ENCODE measurements at regions not wholly inside any gene's neighbourhood (a gene's known extent, or its start where the extent isn't known, plus 50 kb on each side); places are given as distances from the start of the nearest gene placed in this dataset.
"Not testable (repeated sequence)": the region's sequence is repeated elsewhere in the genome, so short reads cannot be mapped to it uniquely, and the experiment has no call there.

DNA sequence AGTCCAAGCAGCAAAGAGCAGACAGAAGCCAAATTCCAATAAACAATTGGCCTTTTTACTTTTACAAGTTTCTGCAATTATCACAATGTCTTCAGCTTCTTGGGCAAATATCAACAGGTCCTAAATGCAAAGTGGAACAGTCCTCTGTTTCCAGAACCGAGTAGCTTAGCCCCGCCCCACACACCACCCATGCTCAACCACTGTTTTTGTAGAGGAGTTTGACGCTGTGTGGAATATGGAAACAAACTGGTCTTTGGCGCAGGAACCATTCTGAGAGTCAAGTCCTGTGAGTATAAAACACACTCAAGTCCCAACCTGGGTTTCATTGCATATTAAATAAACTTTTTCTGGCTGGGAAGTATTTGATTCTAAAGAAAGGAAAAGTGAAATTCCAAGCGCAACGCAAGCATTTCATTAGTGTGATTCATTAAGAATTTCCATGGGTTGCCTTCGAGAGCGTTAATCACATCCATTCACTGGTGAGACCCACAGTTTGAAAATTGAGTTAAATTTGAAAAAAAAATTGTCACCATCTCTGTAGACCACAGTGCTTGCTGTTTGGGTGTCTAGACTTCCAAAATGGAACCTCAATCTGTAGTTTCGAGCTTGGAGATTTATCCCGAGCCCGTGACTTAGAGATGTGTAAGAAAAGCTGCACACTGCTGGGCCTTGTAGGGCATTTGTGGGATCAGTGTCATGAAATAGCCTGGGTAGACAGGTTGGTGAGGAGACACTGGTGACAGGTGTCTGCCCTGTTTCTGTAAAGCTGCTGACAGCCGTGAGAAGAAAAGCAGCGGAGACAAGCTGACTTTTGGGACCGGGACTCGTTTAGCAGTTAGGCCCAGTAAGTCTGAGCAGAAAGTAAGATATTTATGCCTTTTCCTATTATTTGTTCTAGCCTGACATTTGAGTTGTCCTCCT is 96.1 kb downstream of the DAD1 start:
- no peak overlapping the region for H3K4me3 ChIP-seq (ENCODE audit: control insufficient read depth, low read depth, low read length)
- TF ChIP-seq, protein P1, sequence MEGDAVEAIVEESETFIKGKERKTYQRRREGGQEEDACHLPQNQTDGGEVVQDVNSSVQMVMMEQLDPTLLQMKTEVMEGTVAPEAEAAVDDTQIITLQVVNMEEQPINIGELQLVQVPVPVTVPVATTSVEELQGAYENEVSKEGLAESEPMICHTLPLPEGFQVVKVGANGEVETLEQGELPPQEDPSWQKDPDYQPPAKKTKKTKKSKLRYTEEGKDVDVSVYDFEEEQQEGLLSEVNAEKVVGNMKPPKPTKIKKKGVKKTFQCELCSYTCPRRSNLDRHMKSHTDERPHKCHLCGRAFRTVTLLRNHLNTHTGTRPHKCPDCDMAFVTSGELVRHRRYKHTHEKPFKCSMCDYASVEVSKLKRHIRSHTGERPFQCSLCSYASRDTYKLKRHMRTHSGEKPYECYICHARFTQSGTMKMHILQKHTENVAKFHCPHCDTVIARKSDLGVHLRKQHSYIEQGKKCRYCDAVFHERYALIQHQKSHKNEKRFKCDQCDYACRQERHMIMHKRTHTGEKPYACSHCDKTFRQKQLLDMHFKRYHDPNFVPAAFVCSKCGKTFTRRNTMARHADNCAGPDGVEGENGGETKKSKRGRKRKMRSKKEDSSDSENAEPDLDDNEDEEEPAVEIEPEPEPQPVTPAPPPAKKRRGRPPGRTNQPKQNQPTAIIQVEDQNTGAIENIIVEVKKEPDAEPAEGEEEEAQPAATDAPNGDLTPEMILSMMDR (conservative IDR thresholded peaks at IDR 0.05; ENCODE audit: control insufficient read depth, insufficient read depth, low read depth, low read length) = no peak
- no peak for DNase-seq (ENCODE audit: low read depth)

DNA sequence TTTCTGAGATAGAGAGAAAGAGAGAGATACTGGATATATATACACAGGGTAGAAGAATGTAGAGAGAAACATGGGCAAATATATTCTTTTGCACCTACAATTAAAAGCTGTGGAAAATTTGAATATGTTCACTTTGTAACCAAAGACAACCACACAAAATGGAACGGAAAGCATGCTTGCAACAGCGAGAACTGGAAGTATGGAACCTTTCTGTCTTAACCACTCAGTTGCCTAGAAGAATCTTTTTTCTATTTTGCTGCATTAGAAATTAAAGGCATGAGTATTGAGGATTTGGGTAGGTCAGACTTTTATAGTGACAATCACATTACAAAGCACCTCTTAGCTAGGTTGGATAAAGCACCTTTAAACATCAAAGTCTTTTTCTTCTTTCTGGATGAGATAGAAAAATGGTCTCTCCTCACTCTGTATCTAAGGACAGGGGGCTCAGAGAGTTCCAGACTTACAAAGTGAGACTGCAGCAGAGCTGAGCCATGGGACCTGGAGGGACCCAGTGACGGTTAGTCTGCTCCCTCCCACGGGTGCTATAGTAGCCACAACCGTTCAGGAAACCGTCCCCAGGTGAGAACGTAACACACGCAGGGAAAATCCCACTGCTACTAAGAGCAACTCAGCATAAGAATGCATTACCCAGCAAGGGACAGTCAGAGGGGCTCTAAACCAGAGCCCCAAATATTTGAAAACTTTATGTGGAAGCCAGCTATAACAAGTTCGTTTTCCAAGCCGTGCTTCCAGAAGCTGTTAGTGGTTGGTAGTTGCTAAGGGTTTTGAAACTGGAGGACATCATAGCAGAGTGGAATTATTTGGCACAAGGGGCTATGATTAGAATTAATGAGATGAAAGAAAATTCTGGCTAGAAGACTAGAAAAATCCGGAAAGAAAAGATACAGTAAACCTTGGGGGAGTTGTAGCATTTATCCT is 97.1 kb downstream of the DAD1 start:
- DNase-seq (ENCODE audit: low read depth) = no peak
- no peak overlapping the region for H3K4me3 ChIP-seq (ENCODE audit: control insufficient read depth, low read depth, low read length)
- TF ChIP-seq, protein P1 (conservative IDR thresholded peaks at IDR 0.05; ENCODE audit: control insufficient read depth, insufficient read depth, low read depth, low read length) = no peak

DNA sequence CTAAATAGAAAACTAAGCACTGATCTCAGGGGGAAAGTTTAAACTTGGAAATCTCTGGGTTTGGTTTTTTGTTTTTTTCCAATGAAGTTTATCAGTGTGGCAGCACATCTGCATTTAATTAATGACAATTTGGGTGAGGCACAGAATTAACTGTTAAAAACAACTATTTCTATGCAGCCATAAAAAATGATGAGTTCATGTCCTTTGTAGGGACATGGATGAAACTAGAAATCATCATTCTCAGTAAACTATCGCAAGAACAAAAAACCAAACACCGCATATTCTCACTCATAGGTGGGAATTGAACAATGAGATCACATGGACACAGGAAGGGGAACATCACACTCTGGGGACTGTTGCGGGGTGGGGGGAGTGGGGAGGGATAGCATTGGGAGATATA is 98.0 kb downstream of the DAD1 start:
- not testable (repeated sequence) for DNase-seq (ENCODE audit: low read depth); H3K4me3 ChIP-seq (ENCODE audit: control insufficient read depth, low read depth, low read length)

DNA sequence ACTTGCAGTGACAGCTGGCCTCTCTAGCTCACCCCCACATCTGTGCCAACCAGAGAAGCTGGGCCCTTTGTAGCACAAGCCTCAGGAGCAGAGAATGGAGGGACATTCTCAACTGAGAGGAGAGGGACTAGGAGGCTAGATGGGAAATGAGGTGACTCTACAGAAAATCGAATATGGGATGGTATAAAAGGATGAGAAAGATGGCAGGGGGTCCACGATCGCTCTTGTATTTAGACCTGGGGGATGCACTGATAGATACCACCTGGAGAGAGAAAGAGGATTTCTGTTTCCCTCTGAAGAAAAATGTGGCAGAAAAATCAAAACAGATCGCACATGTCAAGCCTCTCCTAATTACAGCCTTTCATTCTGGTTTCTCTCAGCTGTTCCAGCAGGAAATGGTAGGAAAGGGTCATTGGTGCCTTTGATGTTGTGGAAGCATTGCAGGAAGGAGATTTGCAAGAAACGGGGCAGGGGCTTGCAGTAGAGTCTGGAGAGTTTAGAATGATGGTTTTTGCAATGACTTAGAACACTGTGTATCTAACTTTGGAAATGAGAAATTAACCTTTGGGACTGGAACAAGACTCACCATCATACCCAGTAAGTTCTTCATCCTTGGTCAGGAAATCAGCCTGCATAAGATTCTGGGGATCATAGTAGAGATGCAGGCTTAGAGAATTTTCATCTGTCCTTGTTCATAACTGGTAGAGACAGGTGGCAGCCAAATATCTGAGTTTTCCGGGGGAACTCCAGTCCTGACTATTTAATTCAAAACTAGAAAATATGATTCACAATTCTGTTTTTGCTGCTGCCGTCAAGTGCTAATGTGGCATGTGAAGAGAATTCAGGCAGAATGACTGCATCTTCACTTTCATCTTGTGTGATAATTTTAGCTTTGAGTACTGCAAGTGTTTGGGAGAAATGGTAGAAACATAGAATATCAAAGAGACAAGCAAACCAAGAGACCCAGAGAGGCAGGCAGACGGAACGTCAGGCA is 98.8 kb downstream of the DAD1 start:
- H3K4me3 ChIP-seq (ENCODE audit: control insufficient read depth, low read depth, low read length) = no peak overlapping the region
- TF ChIP-seq, protein P1 (conservative IDR thresholded peaks at IDR 0.05; ENCODE audit: control insufficient read depth, insufficient read depth, low read depth, low read length) = no peak
- no peak for DNase-seq (ENCODE audit: low read depth)

DNA sequence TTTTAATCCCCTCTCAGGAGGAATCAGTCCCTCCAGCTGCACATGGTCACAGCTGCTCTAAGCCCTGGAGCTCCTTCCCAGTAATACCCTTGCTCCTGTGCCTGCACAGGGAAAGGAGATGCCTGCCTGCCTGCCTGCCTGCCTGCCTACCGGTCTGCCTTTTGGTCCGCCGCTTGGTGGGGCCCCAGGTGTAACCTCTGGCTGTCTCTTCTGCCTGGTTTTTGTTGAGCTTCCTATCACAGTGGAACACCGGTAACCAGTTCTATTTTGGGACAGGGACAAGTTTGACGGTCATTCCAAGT is 99.8 kb downstream of the DAD1 start:
- no peak for DNase-seq (ENCODE audit: low read depth)

DNA sequence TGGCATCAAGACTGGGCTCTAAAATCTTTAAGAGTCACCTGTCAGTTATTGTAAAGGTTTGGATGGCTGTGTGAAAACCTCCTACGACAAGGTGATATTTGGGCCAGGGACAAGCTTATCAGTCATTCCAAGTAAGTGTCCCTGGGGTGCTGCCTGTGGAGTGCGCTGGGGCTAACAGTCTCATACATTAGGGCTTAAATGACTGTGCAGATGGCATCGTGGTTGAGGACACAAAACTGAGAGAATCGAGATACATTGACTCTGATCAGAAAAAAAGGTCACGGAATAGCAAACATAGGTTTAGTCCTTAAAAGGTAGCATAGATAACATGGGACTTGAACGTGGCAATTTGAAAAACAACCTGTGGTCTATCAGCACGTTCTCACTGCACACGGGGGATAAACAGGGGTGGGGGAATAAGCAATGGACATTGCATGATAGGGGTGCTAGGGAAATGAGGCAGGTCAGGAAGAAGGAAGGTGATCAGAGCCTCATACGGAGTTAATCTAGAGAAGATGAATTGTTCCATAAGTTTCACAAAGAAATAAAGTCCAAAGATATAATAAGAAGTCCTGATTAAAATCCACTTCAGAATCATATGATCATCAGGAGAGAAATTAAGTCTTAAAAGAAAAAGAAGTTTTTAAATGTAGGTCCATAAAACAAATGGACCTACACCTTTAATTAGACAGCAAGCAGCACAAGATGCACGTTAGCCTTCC is 100.3 kb downstream of the DAD1 start:
- no peak overlapping the region for H3K4me3 ChIP-seq (ENCODE audit: control insufficient read depth, low read depth, low read length)
- TF ChIP-seq, protein P1 (conservative IDR thresholded peaks at IDR 0.05; ENCODE audit: control insufficient read depth, insufficient read depth, low read depth, low read length) = no peak
- DNase-seq (ENCODE audit: low read depth) = no peak

More for the DNA sequence above, 99.8 kb downstream of the DAD1 start:
- TF ChIP-seq, protein P1 (conservative IDR thresholded peaks at IDR 0.05; ENCODE audit: control insufficient read depth, insufficient read depth, low read depth, low read length) = no peak
- no peak overlapping the region for H3K4me3 ChIP-seq (ENCODE audit: control insufficient read depth, low read depth, low read length)
